HG03108 (cell line): ENCODE measurements at regions not wholly inside any gene's neighbourhood (a gene's known extent, or its start where the extent isn't known, plus 50 kb on each side); places are given as distances from the start of the nearest gene placed in this dataset.

Experiments used
- ATAC-seq: cut with Tn5 transposase; IDR thresholded peaks from one replicate; pipeline ENCODE4 v1.9.1; 2021; ENCODE audit warnings: moderate library complexity; ENCODE audit not compliant: unreplicated experiment

- ATAC-seq = no peak
Measured at GRCh38 chr2:217628061-217628460, 374.7 kb downstream of the TNS1 start.

- no peak for ATAC-seq
Measured at GRCh38 chr2:217626926-217627325, 375.9 kb downstream of the TNS1 start.

GRCh38 chr2:217625557-217626169, 377.1 kb downstream of the TNS1 start:
- no peak for ATAC-seq

GRCh38 chr2:217623281-217623912, 379.4 kb downstream of the TNS1 start:
- no peak for ATAC-seq

GRCh38 chr2:217622205-217623060, 380.4 kb downstream of the TNS1 start:
- no peak for ATAC-seq

- ATAC-seq = no peak
Measured at GRCh38 chr2:217621391-217621801, 381.4 kb downstream of the TNS1 start.

GRCh38 chr2:217618744-217619143, 384.1 kb downstream of the TNS1 start:
- ATAC-seq = no peak

GRCh38 chr2:217617616-217618022, 385.2 kb downstream of the TNS1 start:
- no peak for ATAC-seq

- ATAC-seq = no peak
Measured at GRCh38 chr2:217616936-217617335, 385.9 kb downstream of the TNS1 start.

GRCh38 chr2:217615171-217615570, 387.6 kb downstream of the TNS1 start:
- ATAC-seq = no peak

- ATAC-seq = no peak
Measured at GRCh38 chr2:217614498-217614897, 388.3 kb downstream of the TNS1 start.

GRCh38 chr2:217614096-217614495, 388.7 kb downstream of the TNS1 start:
- ATAC-seq = no peak

- ATAC-seq = no peak
Measured at GRCh38 chr2:217612920-217613319, 389.9 kb downstream of the TNS1 start.

GRCh38 chr2:217612211-217612610, 390.6 kb downstream of the TNS1 start:
- no peak for ATAC-seq

GRCh38 chr2:217611626-217612127, 391.1 kb downstream of the TNS1 start:
- no peak for ATAC-seq

- ATAC-seq = no peak
Measured at GRCh38 chr2:217611056-217611455, 391.7 kb downstream of the TNS1 start.

GRCh38 chr2:217610401-217610814, 392.4 kb downstream of the TNS1 start:
- ATAC-seq = peak; percentile 43

GRCh38 chr2:217609952-217610351, 392.8 kb downstream of the TNS1 start:
- no peak for ATAC-seq

- ATAC-seq = no peak
Measured at GRCh38 chr2:217606296-217606695, 396.5 kb downstream of the TNS1 start.

GRCh38 chr2:217604527-217605194, 398.1 kb downstream of the TNS1 start:
- ATAC-seq = no peak

GRCh38 chr2:217601601-217602000, 401.2 kb downstream of the TNS1 start:
- ATAC-seq = no peak
